ENCODE measurements at regions not wholly inside any gene's neighbourhood (a gene's known extent, or its start where the extent isn't known, plus 50 kb on each side); places are given as distances from the start of the nearest gene placed in this dataset.

GRCh38 chr3:137294839-137295238, 337.1 kb downstream of the IL20RB start:
- in situ Hi-C loops (cut with MboI; ENCODE audit: low sequenced_read_pairs) (no loop called here), dilution Hi-C loops (cut with HindIII; ENCODE audit: low sequenced_read_pairs, unreplicated experiment) (no loop called here), intact Hi-C loops (cut with micrococcal nuclease) (no loop called here)
- no peak overlapping the region for H2BK120ac ChIP-seq (ENCODE audit: low read depth, low read length)
- H4K8ac ChIP-seq (ENCODE audit: low read depth in 2 of 2, low read length in 2 of 2) = no peak overlapping the region
- H3K56ac ChIP-seq (ENCODE audit: extremely low read depth, insufficient read depth, low read length) = no peak overlapping the region
- no peak for ATAC-seq (ENCODE audit: low read depth)
- H3K14ac ChIP-seq (replicated peaks; ENCODE audit: low read depth, low read length) = no peak overlapping the region
- no peak overlapping the region for H2BK20ac ChIP-seq (ENCODE audit: low read depth, low read length)
- no TSS peak for BruUV-seq (replicated peaks)
- no peaks in the 10 kb centered on the region for H3K36me3 ChIP-seq (ENCODE audit: control insufficient read depth, insufficient read depth, low read length)
- no peak overlapping the region for H2BK15ac ChIP-seq (ENCODE audit: low read depth, low read length)
- no peak overlapping the region for H3K23ac ChIP-seq (ENCODE audit: low read depth, low read length)
- H4K91ac ChIP-seq (ENCODE audit: insufficient read depth, low read depth, low read length) = no peak overlapping the region
- H3K4me1 ChIP-seq (ENCODE audit: control insufficient read depth, insufficient read depth, low read length) = no peaks in the 10 kb centered on the region
- no peak overlapping the region for H3K18ac ChIP-seq (ENCODE audit: low read depth, low read length)
- no peak overlapping the region for H2AK9ac ChIP-seq (replicated peaks; ENCODE audit: low read depth, low read length, poor library complexity)
- no peaks in the 10 kb centered on the region for H3K27me3 ChIP-seq (ENCODE audit: control insufficient read depth, insufficient read depth, low read length)
- no peak overlapping the region for H3K4me2 ChIP-seq (ENCODE audit: low read depth, low read length)
- H3K79me1 ChIP-seq (ENCODE audit: low read depth in 1 of 2, low read length in 2 of 2) = no peaks in the 10 kb centered on the region
- no peak overlapping the region for H3K27ac ChIP-seq (ENCODE audit: insufficient read depth, low read length)
- H3K4ac ChIP-seq (ENCODE audit: low read depth, low read length) = no peak overlapping the region
- no peak for DNase-seq
- no peak overlapping the region for H2AK5ac ChIP-seq (ENCODE audit: low read depth, low read length)
- ChIA-PET POLR2A (ENCODE audit: unreplicated experiment) (no interaction called here), CTCF (interaction anchor here (0.6 kb wide), 1 partner anchor 460 kb away, joined by 3 read pairs; no protein-coding TSS in a partner anchor)
- H4K20me1 ChIP-seq (ENCODE audit: insufficient read depth, low read length) = no peaks in the 10 kb centered on the region
- no peak overlapping the region for H2BK5ac ChIP-seq (ENCODE audit: low read depth, low read length, poor library complexity, severe bottlenecking)
- no peak for TF ChIP-seq BHLHE40 (IDR thresholded peaks at IDR 0.05; ENCODE audit: low read depth, low read length)
- no peak for TF ChIP-seq CEBPB (IDR thresholded peaks at IDR 0.05; ENCODE audit: low read depth, low read length)
- TF ChIP-seq RFX5 (IDR thresholded peaks at IDR 0.05; ENCODE audit: low read depth, low read length) = no peak
- no peak for TF ChIP-seq RAD21 (IDR thresholded peaks at IDR 0.05; ENCODE audit: low read length)
- TF ChIP-seq NFE2L2 (IDR thresholded peaks at IDR 0.05; ENCODE audit: low read depth, low read length) = no peak
- no peak for TF ChIP-seq RCOR1 (IDR thresholded peaks at IDR 0.05; ENCODE audit: insufficient replicate concordance, low read length)
- TF ChIP-seq SMC3 (IDR thresholded peaks at IDR 0.05; ENCODE audit: low read depth, low read length) = no peak
- no peak for TF ChIP-seq USF2 (IDR thresholded peaks at IDR 0.05; ENCODE audit: low read depth, low read length)
- no peak for TF ChIP-seq CHD1 (IDR thresholded peaks at IDR 0.05; ENCODE audit: low read depth, low read length)
- no peak for TF ChIP-seq POLR2A (IDR thresholded peaks at IDR 0.05; ENCODE audit: low read depth, low read length)
- TF ChIP-seq CTCF (conservative IDR thresholded peaks at IDR 0.05; ENCODE audit: low read depth, low read length) = no peak
- no peak for TF ChIP-seq FOS (IDR thresholded peaks at IDR 0.05; ENCODE audit: low read depth, low read length)
- H4K5ac ChIP-seq (ENCODE audit: low read depth, low read length) = no peak overlapping the region
- no peaks in the 10 kb centered on the region for H3K9me1 ChIP-seq (ENCODE audit: insufficient read depth, low read length)
- H3K9me3 ChIP-seq (ENCODE audit: control insufficient read depth, insufficient read depth, low read length) = 0 out of 2 replicates have a peak, but pooled peaks cover 2% of the 10 kb centered on the region
- no peak overlapping the region for H3K4me3 ChIP-seq (ENCODE audit: insufficient read depth, low read depth, low read length)
- H3K9ac ChIP-seq (ENCODE audit: low read depth, low read length) = no peak overlapping the region
- WGBS, 2 experiments (ENCODE audit: extremely low coverage in 2 of 2, insufficient read length in 1 of 2) = no CpG with 5 or more reads among the region's 1 CpG
- no peak overlapping the region for H2AFZ ChIP-seq (replicated peaks; ENCODE audit: low read length, poor library complexity)
